Keratinocyte (primary cell): ENCODE measurements at regions not wholly inside any gene's neighbourhood (a gene's known extent, or its start where the extent isn't known, plus 50 kb on each side); places are given as distances from the start of the nearest gene placed in this dataset.

ENCODE experiments used
- DNase-seq: peaks from one replicate; pipeline ENCODE4 v3.0.0-alpha.2; 2011; ENCODE audit warnings: low read depth, missing footprints, low spot score
- FAIRE-seq: peaks from 2 replicates; lab custom pipeline; 2011; peaks lifted over from hg19 to GRCh38; lab: Jason Lieb, UNC
- H2AFZ ChIP-seq: 2 replicates; pipeline ENCODE4 v1.6.0; 2012; ENCODE audit warnings: low read length, control low read depth, inconsistent platforms; ENCODE audit not compliant: control insufficient read depth
- H3K27ac ChIP-seq: 2 replicates; pipeline ENCODE4 v1.5.1; 2011; ENCODE audit warnings: low read length; ENCODE audit not compliant: control insufficient read depth, insufficient read depth
- H3K27me3 ChIP-seq: 3 replicates; pipeline ENCODE4 v1.6.0; 2011; ENCODE audit warnings: low read length; ENCODE audit not compliant: control insufficient read depth, insufficient read depth; ENCODE audit errors: extremely low read depth
- H3K36me3 ChIP-seq, 2 experiments: 2 replicates in 1 of 2; 3 replicates in 1 of 2; pipeline ENCODE4 v1.5.1; 2011; ENCODE audit warnings: low read length in 2 of 2, mild to moderate bottlenecking in 1 of 2; ENCODE audit not compliant: control insufficient read depth in 2 of 2, insufficient read depth in 2 of 2; ENCODE audit errors: extremely low read depth in 1 of 2
- H3K4me1 ChIP-seq: 3 replicates; pipeline ENCODE4 v1.5.1; 2011; ENCODE audit warnings: low read length; ENCODE audit not compliant: control insufficient read depth, insufficient read depth; ENCODE audit errors: extremely low read depth
- H3K4me2 ChIP-seq: 3 replicates; pipeline ENCODE4 v1.6.0; 2011; ENCODE audit warnings: low read depth, low read length; ENCODE audit not compliant: control insufficient read depth, insufficient read depth; ENCODE audit errors: extremely low read depth
- H3K4me3 ChIP-seq, 3 experiments: fragments of 200-600 bp in 1 of 3; sonication (generic) in 1 of 3; 2 replicates in 2 of 3; 3 replicates in 1 of 3; pipeline ENCODE4 v1.5.1; 2011 to 2016; ENCODE audit warnings: low read length in 3 of 3, mild to moderate bottlenecking in 3 of 3, control low read depth in 2 of 3, inconsistent platforms in 1 of 3, low read depth in 1 of 3, mixed read lengths in 1 of 3, mixed run types in 1 of 3, moderate library complexity in 1 of 3; ENCODE audit not compliant: control insufficient read depth in 2 of 3, insufficient read depth in 2 of 3; ENCODE audit errors: extremely low read depth in 1 of 3
- H3K79me2 ChIP-seq: 2 replicates; pipeline ENCODE4 v1.6.0; 2012; ENCODE audit warnings: low read length; ENCODE audit not compliant: control insufficient read depth, insufficient read depth
- H3K9ac ChIP-seq: 3 replicates; pipeline ENCODE4 v1.6.0; 2011; ENCODE audit warnings: low read length; ENCODE audit not compliant: control insufficient read depth, insufficient read depth; ENCODE audit errors: extremely low read depth
- H3K9me1 ChIP-seq: 3 replicates; pipeline ENCODE4 v1.6.0; 2011; ENCODE audit warnings: low read length; ENCODE audit not compliant: control insufficient read depth, insufficient read depth; ENCODE audit errors: extremely low read depth
- H3K9me3 ChIP-seq: 2 replicates; pipeline ENCODE4 v1.5.1; 2012; ENCODE audit warnings: low read depth, low read length; ENCODE audit not compliant: control insufficient read depth
- H4K20me1 ChIP-seq: 3 replicates; pipeline ENCODE4 v1.6.0; 2011; ENCODE audit warnings: low read length; ENCODE audit not compliant: control insufficient read depth, insufficient read depth; ENCODE audit errors: extremely low read depth
- EZH2 ChIP-seq: IDR thresholded peaks from one replicate; pipeline ENCODE4 v1.6.1; 2012; ENCODE audit warnings: inconsistent platforms, mild to moderate bottlenecking, low read length, moderate library complexity
- dilution Hi-C: fragments of 300-500 bp; cut with MboI; formaldehyde crosslinking; loops from one replicate; pipeline ENCODE4 v1.7.0; 2020; ENCODE audit warnings: low sequenced_read_pairs; ENCODE audit not compliant: extremely low pct_ligation_motif_present
- TF ChIP-seq, protein P1 (sequence below), 3 experiments: IDR thresholded peaks in 1 of 3; conservative IDR thresholded peaks in 1 of 3; optimal IDR thresholded peaks in 1 of 3; 2 replicates in 2 of 3; 3 replicates in 1 of 3; pipeline versions ENCODE3 to v1.5.1; 2011; ENCODE audit warnings: low read length in 3 of 3, mild to moderate bottlenecking in 3 of 3, moderate library complexity in 2 of 3, control low read depth in 1 of 3, inconsistent platforms in 1 of 3; ENCODE audit not compliant: insufficient read depth in 2 of 3; ENCODE audit errors: extremely low read depth in 1 of 3

DNA sequence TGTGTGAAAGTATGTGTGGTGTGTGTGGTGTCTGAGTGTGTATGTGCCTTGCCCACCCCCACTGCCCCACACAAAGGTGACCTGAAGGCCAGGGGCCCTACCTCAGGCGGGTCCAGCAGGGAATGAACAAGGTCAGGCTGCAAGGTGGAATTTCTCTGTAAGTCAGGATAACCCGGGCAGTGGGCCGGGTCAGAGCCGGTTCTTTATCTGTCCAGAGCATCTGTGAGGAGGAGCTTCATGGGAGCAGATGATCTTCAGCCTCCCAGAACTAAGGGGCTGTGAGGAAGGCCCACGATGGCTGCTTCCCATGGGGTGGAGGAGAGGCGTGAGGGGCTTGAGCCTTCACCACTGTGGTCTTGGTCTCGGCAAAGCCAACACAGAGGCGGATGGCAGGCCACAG is 150.3 kb downstream of the TFCP2L1 start:
- Histone ChIP-seq H4K20me1 (no peaks in the 10 kb centered on the region), H3K27ac (no peak overlapping the region), H3K4me3 (no peak overlapping the region), H3K9me3 (no peaks in the 10 kb centered on the region), H3K9me1 (no peaks in the 10 kb centered on the region), H2AFZ (no peak overlapping the region), H3K9ac (no peak overlapping the region), H3K4me2 (no peak overlapping the region), H3K79me2 (no peaks in the 10 kb centered on the region), H3K36me3 (no peaks in the 10 kb centered on the region), H3K4me1 (no peaks in the 10 kb centered on the region), H3K27me3 (no peaks in the 10 kb centered on the region)
- TF ChIP-seq, protein P1, sequence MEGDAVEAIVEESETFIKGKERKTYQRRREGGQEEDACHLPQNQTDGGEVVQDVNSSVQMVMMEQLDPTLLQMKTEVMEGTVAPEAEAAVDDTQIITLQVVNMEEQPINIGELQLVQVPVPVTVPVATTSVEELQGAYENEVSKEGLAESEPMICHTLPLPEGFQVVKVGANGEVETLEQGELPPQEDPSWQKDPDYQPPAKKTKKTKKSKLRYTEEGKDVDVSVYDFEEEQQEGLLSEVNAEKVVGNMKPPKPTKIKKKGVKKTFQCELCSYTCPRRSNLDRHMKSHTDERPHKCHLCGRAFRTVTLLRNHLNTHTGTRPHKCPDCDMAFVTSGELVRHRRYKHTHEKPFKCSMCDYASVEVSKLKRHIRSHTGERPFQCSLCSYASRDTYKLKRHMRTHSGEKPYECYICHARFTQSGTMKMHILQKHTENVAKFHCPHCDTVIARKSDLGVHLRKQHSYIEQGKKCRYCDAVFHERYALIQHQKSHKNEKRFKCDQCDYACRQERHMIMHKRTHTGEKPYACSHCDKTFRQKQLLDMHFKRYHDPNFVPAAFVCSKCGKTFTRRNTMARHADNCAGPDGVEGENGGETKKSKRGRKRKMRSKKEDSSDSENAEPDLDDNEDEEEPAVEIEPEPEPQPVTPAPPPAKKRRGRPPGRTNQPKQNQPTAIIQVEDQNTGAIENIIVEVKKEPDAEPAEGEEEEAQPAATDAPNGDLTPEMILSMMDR (optimal IDR thresholded peaks at IDR 0.05 in 1 of 3, IDR thresholded peaks at IDR 0.05 in 1 of 3, conservative IDR thresholded peaks at IDR 0.05 in 1 of 3; ENCODE audit: extremely low read depth in 1 of 3, insufficient read depth in 2 of 3, low read length in 3 of 3), result no peak
- TF ChIP-seq EZH2, result no peak
- DNase-seq (no peak), FAIRE-seq (no peak)
- dilution Hi-C loops, result no loop called here

DNA sequence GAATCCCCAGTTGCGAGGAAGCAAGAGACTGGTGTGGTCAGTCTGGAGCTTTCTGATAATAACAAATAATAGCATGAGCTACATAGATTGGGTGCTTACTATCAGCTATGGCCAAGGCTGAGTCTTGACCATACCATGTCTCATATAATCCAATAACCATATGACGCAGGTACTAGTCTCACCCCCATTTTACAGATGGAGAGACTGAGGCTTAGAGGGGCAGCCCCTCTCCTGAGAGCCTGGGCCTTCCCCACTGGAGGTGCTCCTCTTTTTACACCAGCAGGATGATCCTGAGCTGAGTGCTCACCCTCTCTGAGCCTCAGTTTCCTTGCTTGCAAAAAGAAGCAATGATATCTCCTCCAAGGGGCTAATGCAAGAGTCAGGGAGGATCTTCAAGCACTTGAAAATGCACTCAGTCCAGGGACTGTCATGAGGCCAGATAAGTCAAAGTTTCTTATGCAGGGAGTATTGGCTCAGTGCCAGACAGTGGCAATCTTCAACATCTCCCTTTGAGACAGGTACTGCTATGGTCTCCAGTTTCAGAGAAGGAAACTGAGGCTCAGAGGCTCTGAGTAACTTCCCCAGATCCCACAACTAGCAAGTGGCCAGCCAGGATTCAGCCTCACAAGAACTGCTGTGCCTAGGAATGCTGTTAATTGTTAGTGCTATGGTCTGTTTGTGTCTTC is 149.7 kb downstream of the TFCP2L1 start:
- dilution Hi-C loops, result no loop called here
- Histone ChIP-seq H3K9me3 (peaks cover under 1% of the 10 kb centered on the region), H3K4me1 (no peaks in the 10 kb centered on the region), H3K9ac (no peak overlapping the region), H3K36me3 (no peaks in the 10 kb centered on the region), H3K27ac (no peak overlapping the region), H4K20me1 (no peaks in the 10 kb centered on the region), H3K9me1 (no peaks in the 10 kb centered on the region), H3K4me2 (no peak overlapping the region), H2AFZ (no peak overlapping the region), H3K79me2 (no peaks in the 10 kb centered on the region), H3K27me3 (no peaks in the 10 kb centered on the region), H3K4me3 (no peak overlapping the region)
- FAIRE-seq (no peak), DNase-seq (no peak)
- TF ChIP-seq, protein P1 (optimal IDR thresholded peaks at IDR 0.05 in 1 of 3, IDR thresholded peaks at IDR 0.05 in 1 of 3, conservative IDR thresholded peaks at IDR 0.05 in 1 of 3; ENCODE audit: extremely low read depth in 1 of 3, insufficient read depth in 2 of 3, low read length in 3 of 3), result no peak
- no peak for TF ChIP-seq EZH2
